ENCODE measurements at regions not wholly inside any gene's neighbourhood (a gene's known extent, or its start where the extent isn't known, plus 50 kb on each side); places are given as distances from the start of the nearest gene placed in this dataset.

GRCh38 chr5:29001666-29002065, 1963.3 kb upstream of the CDH9 start:
- H3K36me3 ChIP-seq, result no peaks in the 10 kb centered on the region
- WGBS, result 89% methylated on average over 3 of the region's 3 CpGs
- H3K9me3 ChIP-seq, result no peaks in the 10 kb centered on the region
- H3K27ac ChIP-seq, result no peak overlapping the region
- DNase-seq (ENCODE audit: low spot score in 2 of 2), result no peak
- H3K4me1 ChIP-seq, result no peaks in the 10 kb centered on the region
- H3K4me3 ChIP-seq, result no peak overlapping the region
- TF ChIP-seq EP300 (IDR thresholded peaks at IDR 0.05) (no peak), POLR2AphosphoS5 (IDR thresholded peaks at IDR 0.05) (no peak), CTCF (IDR thresholded peaks at IDR 0.05) (no peak), POLR2A (IDR thresholded peaks at IDR 0.05) (no peak)
- H3K27me3 ChIP-seq, result no peaks in the 10 kb centered on the region

DNA sequence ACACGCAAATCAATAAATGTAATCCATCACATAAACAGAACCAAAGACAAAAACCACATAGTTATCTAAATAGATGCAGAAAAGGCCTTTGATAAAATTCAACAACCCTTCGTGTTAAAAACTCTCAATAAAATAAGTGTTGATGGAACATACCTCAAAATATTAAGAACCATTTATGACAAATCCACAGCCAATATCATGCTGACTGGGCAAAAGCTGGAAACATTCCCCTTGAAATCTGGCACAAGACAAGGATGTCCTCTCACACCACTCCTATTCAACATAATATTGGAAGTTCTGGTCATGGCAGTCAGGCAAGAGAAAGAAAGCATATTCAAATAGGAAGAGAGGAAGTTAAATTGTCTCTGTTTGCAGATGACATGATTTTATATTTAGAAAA, 1946.3 kb upstream of the CDH9 start:
- WGBS, result 66% methylated on average over 2 of the region's 2 CpGs
- H3K4me1 ChIP-seq, result no peaks in the 10 kb centered on the region
- DNase-seq (ENCODE audit: low spot score in 2 of 2), result no peak
- peaks cover 19% of the 10 kb centered on the region for H3K9me3 ChIP-seq
- TF ChIP-seq EP300 (IDR thresholded peaks at IDR 0.05), result no peak
- TF ChIP-seq POLR2AphosphoS5 (IDR thresholded peaks at IDR 0.05), result no peak
- no peak for TF ChIP-seq POLR2A (IDR thresholded peaks at IDR 0.05)
- no peak for TF ChIP-seq CTCF (IDR thresholded peaks at IDR 0.05)
- H3K4me3 ChIP-seq, result no peak overlapping the region
- H3K27ac ChIP-seq, result no peak overlapping the region
- H3K36me3 ChIP-seq, result no peaks in the 10 kb centered on the region
- H3K27me3 ChIP-seq, result no peaks in the 10 kb centered on the region

- Histone ChIP-seq H3K27me3 (no peaks in the 10 kb centered on the region), H3K4me3 (no peak overlapping the region), H3K4me1 (no peaks in the 10 kb centered on the region), H3K9me3 (peaks cover 9% of the 10 kb centered on the region), H3K36me3 (no peaks in the 10 kb centered on the region), H3K27ac (no peak overlapping the region)
- 89% methylated on average over 2 of the region's 2 CpGs for WGBS
- DNase-seq (ENCODE audit: low spot score in 2 of 2), result no peak
- TF ChIP-seq POLR2AphosphoS5 (IDR thresholded peaks at IDR 0.05), result no peak
- no peak for TF ChIP-seq EP300 (IDR thresholded peaks at IDR 0.05)
- no peak for TF ChIP-seq POLR2A (IDR thresholded peaks at IDR 0.05)
- no peak for TF ChIP-seq CTCF (IDR thresholded peaks at IDR 0.05)
Observed at GRCh38 chr5:28975508-28975907, 1937.1 kb upstream of the CDH9 start.

DNA sequence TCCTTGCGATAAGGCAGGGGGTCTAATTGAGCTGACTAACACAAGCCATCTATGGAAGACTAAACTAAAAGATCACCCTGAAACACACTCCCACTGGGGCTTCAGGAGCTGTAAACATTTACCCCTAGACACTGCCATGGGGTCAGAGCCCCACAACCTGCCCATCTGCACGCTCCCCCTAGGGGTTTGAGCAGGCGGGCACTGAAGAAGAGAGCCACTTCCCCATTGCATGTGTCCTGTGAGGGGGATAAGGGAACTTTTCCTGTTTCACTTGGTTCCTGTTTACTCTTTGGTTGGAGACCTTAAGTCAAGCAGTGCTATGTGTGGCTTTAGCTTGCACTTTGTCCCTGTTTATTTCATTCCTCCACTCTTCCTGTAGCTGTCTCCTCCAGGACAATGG, 1929.5 kb upstream of the CDH9 start:
- Histone ChIP-seq H3K4me1 (no peaks in the 10 kb centered on the region), H3K9me3 (peaks cover 7% of the 10 kb centered on the region), H3K27me3 (no peaks in the 10 kb centered on the region), H3K36me3 (no peaks in the 10 kb centered on the region), H3K27ac (no peak overlapping the region), H3K4me3 (no peak overlapping the region)
- TF ChIP-seq CTCF (IDR thresholded peaks at IDR 0.05) (no peak), POLR2AphosphoS5 (IDR thresholded peaks at IDR 0.05) (no peak), EP300 (IDR thresholded peaks at IDR 0.05) (no peak), POLR2A (IDR thresholded peaks at IDR 0.05) (no peak)
- DNase-seq (ENCODE audit: low spot score in 2 of 2), result no peak
- 80% methylated on average over 3 of the region's 3 CpGs for WGBS

GRCh38 chr5:28961816-28962215, 1923.4 kb upstream of the CDH9 start:
- TF ChIP-seq EP300 (IDR thresholded peaks at IDR 0.05) (no peak), CTCF (IDR thresholded peaks at IDR 0.05) (no peak), POLR2A (IDR thresholded peaks at IDR 0.05) (no peak), POLR2AphosphoS5 (IDR thresholded peaks at IDR 0.05) (no peak)
- no peaks in the 10 kb centered on the region for H3K36me3 ChIP-seq

More at GRCh38 chr5:28961816-28962215, 1923.4 kb upstream of the CDH9 start:
- Histone ChIP-seq H3K9me3 (no peaks in the 10 kb centered on the region), H3K4me3 (no peak overlapping the region), H3K27me3 (no peaks in the 10 kb centered on the region), H3K27ac (no peak overlapping the region), H3K4me1 (no peaks in the 10 kb centered on the region)
- no peak for DNase-seq (ENCODE audit: low spot score in 2 of 2)
